GM18870 (cell line): ENCODE measurements at regions not wholly inside any gene's neighbourhood (a gene's known extent, or its start where the extent isn't known, plus 50 kb on each side); places are given as distances from the start of the nearest gene placed in this dataset.

ENCODE experiments used
- ATAC-seq: cut with Tn5 transposase; IDR thresholded peaks from one replicate; pipeline ENCODE4 v1.9.1; 2021; ENCODE audit warnings: moderate library complexity; ENCODE audit not compliant: unreplicated experiment

- no peak for ATAC-seq
These were observed 210.8 kb downstream of the HNMT start for GRCh38 chr2:138175066-138175465.

GRCh38 chr2:138176862-138177439 lies 212.7 kb downstream of the HNMT start:
- no peak for ATAC-seq

GRCh38 chr2:138177693-138178092 lies 213.4 kb downstream of the HNMT start:
- ATAC-seq = no peak

GRCh38 chr2:138180692-138181386 lies 216.6 kb downstream of the HNMT start:
- no peak for ATAC-seq

GRCh38 chr2:138182250-138182936 lies 218.1 kb downstream of the HNMT start:
- no peak for ATAC-seq

GRCh38 chr2:138182937-138183312 lies 218.7 kb downstream of the HNMT start:
- ATAC-seq = no peak

GRCh38 chr2:138183705-138184104 lies 219.4 kb downstream of the HNMT start:
- no peak for ATAC-seq

- no peak for ATAC-seq
These were observed 220.2 kb downstream of the HNMT start for GRCh38 chr2:138184428-138184827.

GRCh38 chr2:138185827-138186226 lies 221.6 kb downstream of the HNMT start:
- ATAC-seq = no peak

- ATAC-seq = no peak
These were observed 222.9 kb downstream of the HNMT start for GRCh38 chr2:138187221-138187620.

GRCh38 chr2:138190999-138191398 lies 226.7 kb downstream of the HNMT start:
- ATAC-seq = no peak

GRCh38 chr2:138193416-138194213 lies 229.3 kb downstream of the HNMT start:
- no peak for ATAC-seq

- ATAC-seq = no peak
These were observed 237.0 kb downstream of the HNMT start for GRCh38 chr2:138201286-138201685.

- no peak for ATAC-seq
These were observed 238.5 kb downstream of the HNMT start for GRCh38 chr2:138202762-138203161.

- ATAC-seq = no peak
These were observed 241.0 kb downstream of the HNMT start for GRCh38 chr2:138205281-138205680.

- ATAC-seq = no peak
These were observed 243.0 kb downstream of the HNMT start for GRCh38 chr2:138207074-138207930.

GRCh38 chr2:138209009-138209408 lies 244.7 kb downstream of the HNMT start:
- ATAC-seq = no peak

GRCh38 chr2:138210487-138210886 lies 246.2 kb downstream of the HNMT start:
- no peak for ATAC-seq

- no peak for ATAC-seq
These were observed 248.2 kb downstream of the HNMT start for GRCh38 chr2:138212434-138212833.

GRCh38 chr2:138213084-138213483 lies 248.8 kb downstream of the HNMT start:
- ATAC-seq = no peak

- no peak for ATAC-seq
These were observed 249.4 kb downstream of the HNMT start for GRCh38 chr2:138213624-138214023.
